B cell (primary cell): ENCODE measurements at regions not wholly inside any gene's neighbourhood (a gene's known extent, or its start where the extent isn't known, plus 50 kb on each side); places are given as distances from the start of the nearest gene placed in this dataset.
"Not testable (repeated sequence)": the region's sequence is repeated elsewhere in the genome, so short reads cannot be mapped to it uniquely, and the experiment has no call there.

Experiments used
- ATAC-seq: fragments of 200-7000 bp; cut with Tn5 transposase; one replicate; pipeline ENCODE4 v1.10.0; 2021; ENCODE audit warnings: low read depth, mild to moderate bottlenecking, moderate number of reproducible peaks, moderate library complexity
- CTCF ChIA-PET: fragments of 350-600 bp; sonication (Branson Sonifier 250); formaldehyde crosslinking; loops from one replicate; lab custom pipeline; 2021; ENCODE audit warnings: antibody characterized with exemption, inconsistent platforms; lab: Charles Lee
- POLR2A ChIA-PET: fragments of 350-600 bp; sonication (Branson Sonifier 250); formaldehyde crosslinking; loops from one replicate; lab custom pipeline; 2021; ENCODE audit warnings: antibody characterized with exemption; lab: Charles Lee
- DNase-seq: peaks from one replicate; pipeline ENCODE4 v3.0.0; 2013
- H2AFZ ChIP-seq: 2 replicates; pipeline ENCODE4 v1.6.1; 2012; ENCODE audit warnings: mild to moderate bottlenecking, low read depth, low read length; ENCODE audit not compliant: insufficient read depth, poor library complexity, severe bottlenecking
- H3K27ac ChIP-seq, 2 donors: 1 replicate in 1 of 2; 2 replicates in 1 of 2; pipeline ENCODE4 v1.5.1; 2012 to 2013; ENCODE audit warnings: low read length in 2 of 2, mild to moderate bottlenecking in 2 of 2, moderate library complexity in 1 of 2
- H3K27me3 ChIP-seq, 4 experiments: fragments of 200-600 bp in 1 of 4; sonication (generic) in 1 of 4; replicated peaks in 1 of 4; 1 replicate in 2 of 4; 2 replicates in 2 of 4; pipeline versions ENCODE4 v1.6.1 to v1.7.0; 2013 to 2016; ENCODE audit warnings: low read length in 3 of 4, mild to moderate bottlenecking in 2 of 4, mixed read lengths in 1 of 4, moderate library complexity in 1 of 4; ENCODE audit not compliant: insufficient read depth in 4 of 4, control insufficient read depth in 3 of 4; ENCODE audit errors: control extremely low read depth in 1 of 4
- H3K36me3 ChIP-seq, 2 experiments: replicated peaks in 1 of 2; 1 replicate in 1 of 2; 2 replicates in 1 of 2; pipeline versions ENCODE4 v1.6.1 to v1.7.1; 2013; ENCODE audit warnings: low read length in 1 of 2; ENCODE audit not compliant: insufficient read depth in 2 of 2, control insufficient read depth in 1 of 2; ENCODE audit errors: control extremely low read depth in 1 of 2, extremely low read depth in 1 of 2
- H3K4me1 ChIP-seq, 2 donors: fragments of 200-600 bp in 1 of 2; sonication (generic) in 1 of 2; 1 replicate in 1 of 2; 2 replicates in 1 of 2; pipeline versions ENCODE4 v1.5.1 to v1.6.1; 2013 to 2017; ENCODE audit warnings: low read length in 2 of 2; ENCODE audit not compliant: control insufficient read depth in 2 of 2, insufficient read depth in 2 of 2
- H3K4me2 ChIP-seq: replicated peaks from 2 replicates; pipeline ENCODE3; 2012; ENCODE audit warnings: mild to moderate bottlenecking, low read depth, low read length; ENCODE audit not compliant: poor library complexity, severe bottlenecking
- H3K4me3 ChIP-seq, 5 experiments: fragments of 200-600 bp in 1 of 5; sonication (generic) in 1 of 5; 1 replicate in 3 of 5; 2 replicates in 2 of 5; pipeline versions ENCODE4 v1.5.1 to v1.7.0; 2011 to 2016; ENCODE audit warnings: low read length in 4 of 5, mild to moderate bottlenecking in 4 of 5, low read depth in 2 of 5, control low read depth in 1 of 5, moderate library complexity in 1 of 5; ENCODE audit not compliant: insufficient read depth in 1 of 5; ENCODE audit errors: control extremely low read depth in 1 of 5, extremely low read depth in 1 of 5
- H3K79me2 ChIP-seq: fragments of 200-600 bp; sonication (generic); one replicate; pipeline ENCODE4 v1.6.0; 2016; ENCODE audit warnings: low read length; ENCODE audit not compliant: control insufficient read depth, insufficient read depth
- H3K9ac ChIP-seq: fragments of 200-600 bp; sonication (generic); 2 replicates; pipeline ENCODE4 v1.6.1; 2017; ENCODE audit warnings: mild to moderate bottlenecking, low read length, moderate library complexity
- H3K9me3 ChIP-seq, 3 donors: one replicate each; pipeline versions ENCODE4 v1.6.1 to v1.7.1; 2013; ENCODE audit warnings: low read length in 2 of 3; ENCODE audit not compliant: control insufficient read depth in 2 of 3, insufficient read depth in 1 of 3; ENCODE audit errors: control extremely low read depth in 1 of 3
- H4K20me1 ChIP-seq: 2 replicates; pipeline ENCODE4 v1.6.0; 2012; ENCODE audit warnings: mild to moderate bottlenecking, low read length; ENCODE audit not compliant: insufficient read depth, control insufficient read depth, poor library complexity, severe bottlenecking
- H3K27ac Mint-ChIP-seq: one replicate; pipeline ENCODE4 v1.8.0; 2021; ENCODE audit warnings: mixed read lengths
- H3K27me3 Mint-ChIP-seq: one replicate; pipeline ENCODE4 v1.8.0; 2021; ENCODE audit warnings: mixed read lengths
- H3K4me1 Mint-ChIP-seq: one replicate; pipeline ENCODE4 v1.8.0; 2021; ENCODE audit warnings: mixed read lengths
- H3K4me3 Mint-ChIP-seq: one replicate; pipeline ENCODE4 v1.8.0; 2021; ENCODE audit warnings: mixed read lengths
- H3K9me3 Mint-ChIP-seq: one replicate; pipeline ENCODE4 v1.8.0; 2022; ENCODE audit warnings: mixed read lengths; ENCODE audit not compliant: insufficient read depth
- CTCF ChIP-seq: fragments of 200-600 bp; IDR thresholded peaks from one replicate; pipeline ENCODE4 v1.8.0; 2022; ENCODE audit warnings: antibody characterized with exemption, mild to moderate bottlenecking
- EZH2 ChIP-seq: IDR thresholded peaks from 2 replicates; pipeline ENCODE4 v1.6.1; 2012; ENCODE audit warnings: borderline replicate concordance, low read depth, mild to moderate bottlenecking, moderate library complexity, low read length; ENCODE audit not compliant: insufficient read depth, poor library complexity, severe bottlenecking
- WGBS: methylation state at CpG from one replicate; pipeline ENCODE4 v1.1.5; 2013; ENCODE audit warnings: missing lambda C conversion rate; ENCODE audit not compliant: insufficient coverage; 5-methylcytosine and 5-hydroxymethylcytosine counted together
- intact Hi-C: fragments of 100-400 bp; cut with micrococcal nuclease; formaldehyde crosslinking; loops from one replicate; pipeline ENCODE4 v1.10.0; 2022

GRCh38 chr4:147288512-147288911 lies 192.4 kb upstream of the EDNRA start:
- CTCF ChIA-PET, result no interaction called here
- intact Hi-C loops, result no loop called here
- ATAC-seq, result no peak

GRCh38 chr4:147289181-147289580 lies 191.7 kb upstream of the EDNRA start:
- no peak overlapping the region for H3K4me3 ChIP-seq
- Mint-ChIP-seq H3K4me3 (no peak overlapping the region), H3K9me3 (no peaks in the 10 kb centered on the region), H3K27ac (no peak overlapping the region), H3K27me3 (no peaks in the 10 kb centered on the region), H3K4me1 (no peaks in the 10 kb centered on the region)
- no CpG with 5 or more reads among the region's 5 CpGs for WGBS
- no peaks in the 10 kb centered on the region for H4K20me1 ChIP-seq
- no peak overlapping the region for H3K4me2 ChIP-seq
- H3K36me3 ChIP-seq, result no peaks in the 10 kb centered on the region
- peaks cover 0 to 10% (median 0%) of the 10 kb centered on the region in 3 donors for H3K9me3 ChIP-seq
- no peak for TF ChIP-seq EZH2
- no peak for TF ChIP-seq CTCF
- ATAC-seq (no peak), DNase-seq (no peak)
- no peaks in the 10 kb centered on the region for H3K27me3 ChIP-seq
- no peak overlapping the region for H2AFZ ChIP-seq
- H3K9ac ChIP-seq, result no peak overlapping the region
- ChIA-PET CTCF (no interaction called here), POLR2A (no interaction called here)
- intact Hi-C loops, result no loop called here
- no peaks in the 10 kb centered on the region for H3K79me2 ChIP-seq
- H3K27ac ChIP-seq, result no peak overlapping the region
- no peaks in the 10 kb centered on the region for H3K4me1 ChIP-seq

More at GRCh38 chr4:147288512-147288911, 192.4 kb upstream of the EDNRA start:
- H3K27me3 Mint-ChIP-seq, result no peaks in the 10 kb centered on the region
- no peak overlapping the region for H3K4me3 Mint-ChIP-seq
- Histone ChIP-seq H3K9me3 (peaks cover 0 to 10% (median 0%) of the 10 kb centered on the region in 3 donors), H3K27ac (no peak overlapping the region), H4K20me1 (no peaks in the 10 kb centered on the region), H3K27me3 (no peaks in the 10 kb centered on the region), H3K79me2 (no peaks in the 10 kb centered on the region), H2AFZ (no peak overlapping the region), H3K36me3 (no peaks in the 10 kb centered on the region), H3K4me2 (no peak overlapping the region), H3K9ac (no peak overlapping the region), H3K4me1 (no peaks in the 10 kb centered on the region), H3K4me3 (no peak overlapping the region)
- DNase-seq, result no peak
- no peak overlapping the region for H3K27ac Mint-ChIP-seq
- POLR2A ChIA-PET, result no interaction called here
- no CpG with 5 or more reads among the region's 1 CpG for WGBS
- no peaks in the 10 kb centered on the region for H3K4me1 Mint-ChIP-seq
- H3K9me3 Mint-ChIP-seq, result no peaks in the 10 kb centered on the region
- no peak for TF ChIP-seq CTCF
- TF ChIP-seq EZH2, result no peak

GRCh38 chr4:147292604-147293313 lies 188.1 kb upstream of the EDNRA start:
- POLR2A ChIA-PET, H3K4me3 Mint-ChIP-seq, intact Hi-C loops: not testable (repeated sequence)

More at GRCh38 chr4:147292604-147293313, 188.1 kb upstream of the EDNRA start:
- H3K4me1 ChIP-seq, H3K4me3 ChIP-seq, H3K27me3 ChIP-seq, H4K20me1 ChIP-seq, H3K79me2 ChIP-seq, H3K27me3 Mint-ChIP-seq, H3K4me2 ChIP-seq, DNase-seq, ATAC-seq, H3K4me1 Mint-ChIP-seq, H3K27ac Mint-ChIP-seq, CTCF ChIA-PET, H3K9me3 Mint-ChIP-seq, H2AFZ ChIP-seq, H3K9ac ChIP-seq, H3K27ac ChIP-seq, H3K36me3 ChIP-seq: not testable (repeated sequence)
- WGBS, result 75% methylated on average over 8 of the region's 10 CpGs
- peaks cover 0 to 10% (median 0%) of the 10 kb centered on the region in 3 donors for H3K9me3 ChIP-seq
